K562 (cell line): ENCODE measurements at regions not wholly inside any gene's neighbourhood (a gene's known extent, or its start where the extent isn't known, plus 50 kb on each side); places are given as distances from the start of the nearest gene placed in this dataset.

Source experiments
- ATAC-seq: fragments of 200-7000 bp; cut with Tn5 transposase; 3 replicates; pipeline ENCODE4 v1.9.1; 2020; ENCODE audit warnings: moderate library complexity
- BruUV-seq: library from RNA; stranded (reverse); fragments of 400-500 nt; replicated peaks from 2 replicates; lab custom pipeline; 2021; lab: Mats Ljungman, UMichigan
- CTCF ChIA-PET: fragments of 300-600 bp; formaldehyde crosslinking; extraction: SDS; loops from one replicate; lab custom pipeline; 2021; ENCODE audit warnings: low intra/inter-chr PET ratio; lab: Yijun Ruan, JAX
- POLR2A ChIA-PET: fragments of 300-600, 350-650 bp; sonication (Branson Sonifier 250); formaldehyde crosslinking; extraction: SDS; loops from one replicate; lab custom pipeline; 2021; ENCODE audit warnings: antibody characterized with exemption, inconsistent platforms; lab: Yijun Ruan, JAX
- DNase-seq, 4 experiments: peaks; one replicate each; pipeline versions ENCODE4 v3.0.0 to v3.0.0-alpha.2; 2011 to 2018; ENCODE audit warnings: low spot score in 3 of 4, mixed read lengths in 3 of 4; ENCODE audit errors: extremely low read depth in 1 of 4
- FAIRE-seq: peaks from 2 replicates; lab custom pipeline; 2011; peaks lifted over from hg19 to GRCh38; lab: Jason Lieb, UNC
- H2AFZ ChIP-seq: 2 replicates; pipeline ENCODE4 v1.6.0; 2011; ENCODE audit warnings: low read depth, low read length, control low read depth, inconsistent platforms
- H3K27ac ChIP-seq: fragments of 200-600 bp; 3 replicates; pipeline ENCODE4 v1.8.0; 2011; ENCODE audit warnings: low read depth, mild to moderate bottlenecking, control low read depth, inconsistent platforms, low read length, moderate library complexity, mixed read lengths; ENCODE audit errors: extremely low read depth
- H3K27me3 ChIP-seq, 2 experiments: fragments of 300-600 bp in 1 of 2; 2 replicates in 1 of 2; 3 replicates in 1 of 2; pipeline versions ENCODE4 v1.6.0 to v1.8.0; 2011; ENCODE audit warnings: inconsistent platforms in 2 of 2, low read length in 2 of 2, mild to moderate bottlenecking in 1 of 2, mixed read lengths in 1 of 2, moderate library complexity in 1 of 2; ENCODE audit not compliant: control insufficient read depth in 2 of 2, insufficient read depth in 2 of 2
- H3K36me3 ChIP-seq: fragments of 300-600 bp; 3 replicates; pipeline ENCODE4 v1.8.0; 2011; ENCODE audit warnings: mild to moderate bottlenecking, low read length, inconsistent platforms; ENCODE audit not compliant: control insufficient read depth, insufficient read depth
- H3K4me1 ChIP-seq, 2 experiments: fragments of 200-600 bp in 1 of 2; replicated peaks in 1 of 2; 2 replicates in 1 of 2; 3 replicates in 1 of 2; pipeline versions ENCODE4 v1.5.1 to v1.8.0; 2011; ENCODE audit warnings: inconsistent platforms in 2 of 2, low read length in 2 of 2, mild to moderate bottlenecking in 1 of 2, mixed read lengths in 1 of 2, moderate library complexity in 1 of 2; ENCODE audit not compliant: control insufficient read depth in 2 of 2, insufficient read depth in 2 of 2
- H3K4me2 ChIP-seq: 2 replicates; pipeline ENCODE4 v1.6.1; 2011; ENCODE audit warnings: low read length, control low read depth, inconsistent platforms, mixed read lengths; ENCODE audit not compliant: insufficient read depth
- H3K4me3 ChIP-seq: fragments of 200-600 bp; sonication (generic), shearing (Covaris generic); 2 replicates; pipeline ENCODE4 v1.5.1; 2016; ENCODE audit warnings: control low read depth, inconsistent platforms
- H3K79me2 ChIP-seq: fragments of 200-600 bp; 3 replicates; pipeline ENCODE4 v1.8.0; 2011; ENCODE audit warnings: low read length, inconsistent platforms; ENCODE audit not compliant: control insufficient read depth, insufficient read depth
- H3K9ac ChIP-seq, 2 experiments: 2 replicates each; pipeline versions ENCODE4 v1.6.0 to v1.6.1; 2011; ENCODE audit warnings: low read depth in 2 of 2, low read length in 2 of 2, control low read depth in 1 of 2, inconsistent platforms in 1 of 2, mild to moderate bottlenecking in 1 of 2, mixed read lengths in 1 of 2; ENCODE audit not compliant: insufficient read depth in 1 of 2
- H3K9me1 ChIP-seq: one replicate; pipeline ENCODE4 v1.6.0; 2011; ENCODE audit warnings: inconsistent platforms, mild to moderate bottlenecking, low read length, moderate library complexity; ENCODE audit not compliant: control insufficient read depth, insufficient read depth
- H3K9me3 ChIP-seq: replicated peaks from 2 replicates; pipeline ENCODE4 v1.5.1; 2011; ENCODE audit warnings: low read depth, low read length, inconsistent platforms; ENCODE audit not compliant: control insufficient read depth, insufficient read depth
- H4K20me1 ChIP-seq: replicated peaks from 2 replicates; pipeline ENCODE4 v1.6.1; 2011; ENCODE audit warnings: low read length, inconsistent platforms, mixed read lengths; ENCODE audit not compliant: control insufficient read depth, insufficient read depth
- DNMT1 ChIP-seq: fragments of 450-650 bp; IDR thresholded peaks from 2 replicates; pipeline ENCODE4 v1.6.1; 2016; ENCODE audit warnings: antibody characterized with exemption, mild to moderate bottlenecking
- ESRRB ChIP-seq: fragments of 250-450 bp; sonication (Bioruptor Pico); IDR thresholded peaks from 2 replicates; pipeline ENCODE4 v1.5.0; 2020; ENCODE audit warnings: mild to moderate bottlenecking, moderate library complexity, borderline replicate concordance
- HDGF ChIP-seq: fragments of 450-650 bp; IDR thresholded peaks from 2 replicates; pipeline ENCODE4 v1.6.1; 2016
- MIER1 ChIP-seq: fragments of 450-650 bp; IDR thresholded peaks from 2 replicates; pipeline ENCODE4 v1.6.1; 2016; ENCODE audit warnings: antibody characterized with exemption, mild to moderate bottlenecking, low read depth
- RBM39 ChIP-seq: fragments of 200-400 bp; formaldehyde crosslinking; optimal IDR thresholded peaks from 2 replicates; pipeline ENCODE3; 2018; ENCODE audit warnings: low read depth, low read length
- RCOR1 ChIP-seq, 2 experiments: IDR thresholded peaks; 2 replicates each; pipeline ENCODE4 v1.6.1; 2012; ENCODE audit warnings: low read depth in 2 of 2, low read length in 2 of 2, borderline replicate concordance in 1 of 2, improper control_type of control experiment in 1 of 2
- SRSF7 ChIP-seq: fragments of 200-400 bp; formaldehyde crosslinking; optimal IDR thresholded peaks from 2 replicates; pipeline ENCODE3; 2017; ENCODE audit warnings: mild to moderate bottlenecking, low read depth, low read length
- ZC3H4 ChIP-seq: sonication (generic); formaldehyde crosslinking; IDR thresholded peaks from 2 replicates; pipeline ENCODE4 v1.9.0; 2021; ENCODE audit warnings: missing genetic modification reagents, borderline replicate concordance
- ZFP1 ChIP-seq: fragments of 450-650 bp; formaldehyde crosslinking; IDR thresholded peaks from 2 replicates; pipeline ENCODE4 v1.4.0; 2020; ENCODE audit warnings: mild to moderate bottlenecking, mixed read lengths
- ZNF561 ChIP-seq: fragments of 450-650 bp; formaldehyde crosslinking; conservative IDR thresholded peaks from 2 replicates; pipeline ENCODE4 v1.4.0; 2020; ENCODE audit warnings: mild to moderate bottlenecking, moderate library complexity
- ZNF583 ChIP-seq: fragments of 250-450 bp; sonication (Bioruptor Pico); IDR thresholded peaks from 2 replicates; pipeline ENCODE4 v1.4.0; 2020
- WGBS: fragments of 100-300 bp; shearing (Covaris generic); methylation state at CpG from one replicate; pipeline ENCODE4 v1.1.6; 2016; ENCODE audit warnings: low coverage, mixed read lengths; ENCODE audit not compliant: insufficient coverage; ENCODE audit errors: missing lambda C conversion rate; 5-methylcytosine and 5-hydroxymethylcytosine counted together
- in situ Hi-C: fragments of 300-500 bp; cut with MboI; formaldehyde crosslinking; loops from 4 replicates; pipeline ENCODE4 v1.15.0; 2018; ENCODE audit warnings: inconsistent platforms, mixed read lengths
- intact Hi-C: fragments of 100-400 bp; cut with micrococcal nuclease; formaldehyde crosslinking; loops from 2 replicates; pipeline ENCODE4 v1.14.2; 2022
- TF ChIP-seq, protein P1 (sequence below): fragments of 250-450 bp; sonication (Bioruptor Pico); IDR thresholded peaks from 2 replicates; pipeline ENCODE4 v1.9.0; 2021; ENCODE audit warnings: mild to moderate bottlenecking
- TF ChIP-seq, protein P2 (sequence below): fragments of 450-650 bp; IDR thresholded peaks from 2 replicates; pipeline ENCODE4 v1.6.1; 2017; ENCODE audit warnings: antibody characterized with exemption
- TF ChIP-seq, protein P3 (sequence below): fragments of 450-650 bp; conservative IDR thresholded peaks from 2 replicates; pipeline ENCODE4 v1.6.1; 2016; ENCODE audit warnings: missing genetic modification characterization, low read depth, mild to moderate bottlenecking, control low read depth, missing compliant biosample characterization
- TF ChIP-seq, protein P4 (sequence below): fragments of 250-450 bp; sonication (Bioruptor Pico); IDR thresholded peaks from 2 replicates; pipeline ENCODE4 v1.5.0; 2021

DNA sequence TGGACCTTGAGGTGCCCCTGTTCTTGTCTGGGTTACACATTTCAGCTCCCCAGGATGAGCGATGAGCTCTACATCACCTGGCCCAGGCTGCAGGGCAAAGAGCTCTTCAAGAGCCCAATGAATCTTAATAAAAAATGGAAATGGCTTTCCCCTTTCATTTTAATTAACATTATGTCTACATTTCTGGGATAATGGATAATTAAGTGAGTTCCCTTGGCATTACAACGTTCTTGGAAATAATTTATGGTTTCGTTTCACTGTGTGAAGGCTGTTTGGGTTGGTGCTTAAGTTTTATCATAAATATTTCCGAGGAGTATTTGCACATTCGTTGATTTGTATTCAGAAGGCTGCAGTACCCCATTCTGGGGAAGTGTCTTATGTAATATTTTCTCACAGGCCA, 678.3 kb upstream of the EEF2KMT start:
- Histone ChIP-seq H3K4me3 (no peak overlapping the region), H3K4me2 (no peak overlapping the region), H3K79me2 (no peaks in the 10 kb centered on the region), H3K4me1 (no peaks in the 10 kb centered on the region), H3K27me3 (no peaks in the 10 kb centered on the region; a peak in 1 of 5 replicates), H4K20me1 (no peaks in the 10 kb centered on the region), H3K36me3 (no peaks in the 10 kb centered on the region), H3K9me3 (no peaks in the 10 kb centered on the region), H3K27ac (no peak overlapping the region), H2AFZ (no peak overlapping the region), H3K9me1 (no peaks in the 10 kb centered on the region), H3K9ac (no peak overlapping the region)
- 0% methylated on average over 5 of the region's 5 CpGs for WGBS
- ATAC-seq (no peak), DNase-seq (no peak), FAIRE-seq (no peak)
- in situ Hi-C loops, result no loop called here
- BruUV-seq, result no TSS peak
- ChIA-PET CTCF (no interaction called here), POLR2A (no interaction called here)
- intact Hi-C loops, result no loop called here
- TF ChIP-seq MIER1 (no peak), ESRRB (no peak), ZC3H4 (CRISPR knock-in tag) (no peak), ZFP1 (CRISPR knock-in tag) (no peak), RBM39 (no peak), HDGF (no peak), ZNF583 (CRISPR knock-in tag) (no peak), RCOR1 (IDR thresholded peaks at IDR 0.05; ENCODE audit: borderline replicate concordance in 1 of 2, low read depth in 2 of 2, low read length in 2 of 2) (no peak), DNMT1 (no peak), ZNF561 (CRISPR knock-in tag) (no peak), SRSF7 (no peak)
- TF ChIP-seq, protein P1, sequence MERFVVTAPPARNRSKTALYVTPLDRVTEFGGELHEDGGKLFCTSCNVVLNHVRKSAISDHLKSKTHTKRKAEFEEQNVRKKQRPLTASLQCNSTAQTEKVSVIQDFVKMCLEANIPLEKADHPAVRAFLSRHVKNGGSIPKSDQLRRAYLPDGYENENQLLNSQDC, result no peak
- TF ChIP-seq, protein P2, sequence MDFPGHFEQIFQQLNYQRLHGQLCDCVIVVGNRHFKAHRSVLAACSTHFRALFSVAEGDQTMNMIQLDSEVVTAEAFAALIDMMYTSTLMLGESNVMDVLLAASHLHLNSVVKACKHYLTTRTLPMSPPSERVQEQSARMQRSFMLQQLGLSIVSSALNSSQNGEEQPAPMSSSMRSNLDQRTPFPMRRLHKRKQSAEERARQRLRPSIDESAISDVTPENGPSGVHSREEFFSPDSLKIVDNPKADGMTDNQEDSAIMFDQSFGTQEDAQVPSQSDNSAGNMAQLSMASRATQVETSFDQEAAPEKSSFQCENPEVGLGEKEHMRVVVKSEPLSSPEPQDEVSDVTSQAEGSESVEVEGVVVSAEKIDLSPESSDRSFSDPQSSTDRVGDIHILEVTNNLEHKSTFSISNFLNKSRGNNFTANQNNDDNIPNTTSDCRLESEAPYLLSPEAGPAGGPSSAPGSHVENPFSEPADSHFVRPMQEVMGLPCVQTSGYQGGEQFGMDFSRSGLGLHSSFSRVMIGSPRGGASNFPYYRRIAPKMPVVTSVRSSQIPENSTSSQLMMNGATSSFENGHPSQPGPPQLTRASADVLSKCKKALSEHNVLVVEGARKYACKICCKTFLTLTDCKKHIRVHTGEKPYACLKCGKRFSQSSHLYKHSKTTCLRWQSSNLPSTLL, result no peak
- TF ChIP-seq, protein P3, sequence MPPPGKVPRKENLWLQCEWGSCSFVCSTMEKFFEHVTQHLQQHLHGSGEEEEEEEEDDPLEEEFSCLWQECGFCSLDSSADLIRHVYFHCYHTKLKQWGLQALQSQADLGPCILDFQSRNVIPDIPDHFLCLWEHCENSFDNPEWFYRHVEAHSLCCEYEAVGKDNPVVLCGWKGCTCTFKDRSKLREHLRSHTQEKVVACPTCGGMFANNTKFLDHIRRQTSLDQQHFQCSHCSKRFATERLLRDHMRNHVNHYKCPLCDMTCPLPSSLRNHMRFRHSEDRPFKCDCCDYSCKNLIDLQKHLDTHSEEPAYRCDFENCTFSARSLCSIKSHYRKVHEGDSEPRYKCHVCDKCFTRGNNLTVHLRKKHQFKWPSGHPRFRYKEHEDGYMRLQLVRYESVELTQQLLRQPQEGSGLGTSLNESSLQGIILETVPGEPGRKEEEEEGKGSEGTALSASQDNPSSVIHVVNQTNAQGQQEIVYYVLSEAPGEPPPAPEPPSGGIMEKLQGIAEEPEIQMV, result no peak
- TF ChIP-seq, protein P4, sequence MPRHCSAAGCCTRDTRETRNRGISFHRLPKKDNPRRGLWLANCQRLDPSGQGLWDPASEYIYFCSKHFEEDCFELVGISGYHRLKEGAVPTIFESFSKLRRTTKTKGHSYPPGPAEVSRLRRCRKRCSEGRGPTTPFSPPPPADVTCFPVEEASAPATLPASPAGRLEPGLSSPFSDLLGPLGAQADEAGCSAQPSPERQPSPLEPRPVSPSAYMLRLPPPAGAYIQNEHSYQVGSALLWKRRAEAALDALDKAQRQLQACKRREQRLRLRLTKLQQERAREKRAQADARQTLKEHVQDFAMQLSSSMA, result no peak
